HG02981 (cell line): ENCODE measurements at regions not wholly inside any gene's neighbourhood (a gene's known extent, or its start where the extent isn't known, plus 50 kb on each side); places are given as distances from the start of the nearest gene placed in this dataset.

Experiments
- ATAC-seq: cut with Tn5 transposase; IDR thresholded peaks from one replicate; pipeline ENCODE4 v1.9.1; 2021; ENCODE audit warnings: mild to moderate bottlenecking, moderate library complexity; ENCODE audit not compliant: unreplicated experiment

DNA sequence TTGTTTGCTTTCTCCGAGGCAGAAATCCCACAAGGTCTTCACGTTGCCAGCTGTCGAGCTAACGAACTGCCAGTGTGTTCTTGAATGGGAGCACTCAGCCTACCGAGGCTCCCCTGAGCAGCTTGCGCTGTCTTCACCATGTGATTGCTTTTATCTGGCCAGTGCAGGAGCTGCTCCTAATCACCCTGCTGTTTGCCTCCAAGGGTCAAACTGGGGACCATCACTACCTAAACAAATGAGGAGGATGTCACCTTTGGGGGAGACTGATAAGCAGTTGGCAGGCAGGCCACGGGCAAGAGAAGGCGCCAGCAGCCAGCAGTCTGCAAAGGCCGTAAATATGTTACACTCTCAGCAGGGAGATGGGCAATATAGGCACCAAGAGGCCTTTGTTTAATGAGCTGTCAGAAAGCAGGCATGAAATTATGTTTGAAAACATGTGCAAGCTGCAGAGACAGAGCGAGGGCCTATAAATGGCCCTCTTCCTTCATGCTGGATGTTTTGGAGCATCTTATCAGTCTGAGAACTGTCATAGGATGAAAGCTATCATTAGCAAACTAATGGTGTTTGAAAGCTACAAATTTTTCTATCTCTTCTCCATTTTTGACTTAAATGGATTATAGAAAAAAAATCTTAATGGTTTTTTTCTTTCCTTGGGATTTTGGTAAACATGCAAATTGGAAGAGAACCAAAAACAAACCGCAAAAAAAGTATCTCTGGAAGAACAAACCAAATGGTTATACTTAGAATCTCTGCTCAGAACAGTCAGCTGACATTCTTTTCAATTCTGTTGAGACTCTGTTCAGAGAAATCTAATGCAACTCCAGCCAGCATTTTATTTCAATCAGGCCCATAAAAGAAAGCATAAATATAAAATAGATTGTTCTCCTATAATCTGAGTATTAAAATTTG is 267.3 kb upstream of the NPVF start:
- ATAC-seq, result no peak

DNA sequence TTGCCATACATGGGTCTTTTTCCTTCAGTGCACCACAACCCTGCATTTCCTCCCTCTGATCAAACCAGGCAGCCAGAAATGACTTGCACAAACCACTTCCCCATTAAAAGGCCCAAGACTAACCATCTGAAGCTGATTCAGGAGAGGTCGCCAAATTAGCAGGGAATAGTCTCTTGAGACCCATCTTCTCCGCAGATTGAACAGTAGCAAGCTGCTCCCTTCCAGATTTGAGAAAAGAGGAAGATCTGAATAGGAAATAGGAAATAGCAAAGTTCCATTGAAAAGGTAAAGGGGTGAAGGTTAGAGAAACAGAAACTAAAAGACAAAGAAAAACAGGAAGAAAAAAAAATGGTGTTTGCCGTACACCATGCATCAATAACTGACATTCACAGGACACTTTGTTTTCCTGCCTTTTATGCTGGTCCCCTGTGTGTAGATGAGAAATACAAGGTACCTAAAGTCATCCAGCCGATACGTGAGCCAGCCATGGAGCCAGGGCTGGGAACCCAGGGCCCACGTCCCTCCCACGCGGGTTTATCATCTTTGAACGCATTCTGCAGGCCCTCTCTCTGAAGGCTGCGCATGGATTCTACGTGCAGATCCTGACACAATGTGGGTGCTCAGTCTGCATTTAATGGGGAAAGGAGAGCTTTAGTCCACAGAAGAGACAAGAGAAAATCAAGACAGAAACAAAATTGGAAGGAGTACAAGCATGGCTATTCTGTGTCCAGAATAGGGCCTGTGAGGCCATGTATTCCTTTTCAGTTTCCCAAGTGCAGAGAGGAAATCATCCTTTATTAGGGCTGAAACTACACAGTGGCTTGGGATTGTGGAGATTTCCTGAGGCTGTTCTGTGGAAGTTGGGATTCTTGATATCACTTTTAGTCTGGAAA is 268.4 kb upstream of the NPVF start:
- peak; percentile 82 for ATAC-seq

DNA sequence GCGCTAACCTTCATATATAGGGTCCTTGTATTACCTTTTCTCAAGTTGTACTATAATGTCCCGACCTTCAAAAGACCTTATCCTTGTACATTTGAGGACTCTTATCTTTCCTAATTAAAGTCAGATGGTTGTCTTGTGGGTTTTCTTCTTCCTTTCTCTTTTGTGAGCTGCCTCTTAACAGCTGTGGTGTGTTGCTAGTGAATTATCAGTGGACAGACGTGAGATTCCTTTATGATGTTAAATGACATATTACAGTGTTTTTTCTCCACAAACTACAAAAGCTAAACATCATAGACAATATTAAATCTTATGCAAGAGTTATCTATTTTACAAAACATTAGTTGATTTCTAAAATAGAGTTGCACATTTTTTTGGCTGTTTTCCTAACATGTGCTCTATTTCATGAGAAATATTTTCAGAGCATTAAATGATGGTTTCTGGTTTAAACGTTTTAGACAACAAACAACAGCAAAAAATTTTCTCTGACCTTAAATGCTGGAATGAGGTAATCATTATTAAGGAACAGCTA is 272.2 kb upstream of the NPVF start:
- no peak for ATAC-seq

DNA sequence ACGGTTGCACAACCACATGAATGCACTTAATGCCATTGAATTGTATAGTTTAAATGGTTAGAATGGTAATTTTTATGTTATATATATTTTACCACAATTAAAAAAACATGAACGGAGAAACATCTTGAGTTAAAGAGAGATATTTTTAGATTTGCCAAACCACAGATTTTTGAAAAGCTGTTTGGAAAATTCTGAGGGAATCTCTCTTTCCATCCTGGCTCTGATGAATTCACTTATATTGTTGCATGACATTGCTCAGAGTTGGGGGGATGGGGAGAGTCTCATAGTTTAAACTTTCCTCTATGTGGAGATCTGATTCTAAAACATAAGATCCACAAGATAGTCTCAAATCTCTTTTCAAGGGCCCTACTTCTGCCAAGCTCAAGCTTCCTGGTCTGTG is 275.0 kb upstream of the NPVF start:
- no peak for ATAC-seq

DNA sequence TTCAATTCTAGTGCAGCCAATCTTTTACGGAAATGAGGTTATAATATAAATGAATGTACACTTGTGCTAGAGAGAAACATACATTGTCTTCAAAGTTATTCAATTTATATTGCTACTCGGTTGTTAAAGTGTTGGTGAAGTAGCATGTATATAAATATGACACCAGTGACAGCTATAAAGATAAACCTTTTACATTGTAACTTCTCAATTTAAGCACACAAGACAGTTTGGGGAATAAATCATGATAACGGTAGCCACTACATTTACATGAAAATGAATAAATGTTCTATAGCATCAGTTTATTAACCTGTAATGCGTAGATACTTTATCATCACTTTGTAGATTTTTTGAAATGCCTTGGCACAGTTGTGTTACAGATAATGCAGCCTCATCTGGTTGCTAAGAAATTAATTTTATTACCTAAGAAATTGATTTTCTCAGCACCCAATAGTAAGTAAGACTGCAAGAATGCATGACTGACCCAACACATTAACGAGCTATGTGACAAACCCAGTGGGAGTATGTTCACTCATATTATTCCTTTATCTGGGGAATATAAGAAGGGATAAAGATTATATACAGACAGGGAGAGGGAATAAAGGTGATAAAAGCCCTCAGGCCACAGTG is 283.9 kb upstream of the NPVF start:
- no peak for ATAC-seq

DNA sequence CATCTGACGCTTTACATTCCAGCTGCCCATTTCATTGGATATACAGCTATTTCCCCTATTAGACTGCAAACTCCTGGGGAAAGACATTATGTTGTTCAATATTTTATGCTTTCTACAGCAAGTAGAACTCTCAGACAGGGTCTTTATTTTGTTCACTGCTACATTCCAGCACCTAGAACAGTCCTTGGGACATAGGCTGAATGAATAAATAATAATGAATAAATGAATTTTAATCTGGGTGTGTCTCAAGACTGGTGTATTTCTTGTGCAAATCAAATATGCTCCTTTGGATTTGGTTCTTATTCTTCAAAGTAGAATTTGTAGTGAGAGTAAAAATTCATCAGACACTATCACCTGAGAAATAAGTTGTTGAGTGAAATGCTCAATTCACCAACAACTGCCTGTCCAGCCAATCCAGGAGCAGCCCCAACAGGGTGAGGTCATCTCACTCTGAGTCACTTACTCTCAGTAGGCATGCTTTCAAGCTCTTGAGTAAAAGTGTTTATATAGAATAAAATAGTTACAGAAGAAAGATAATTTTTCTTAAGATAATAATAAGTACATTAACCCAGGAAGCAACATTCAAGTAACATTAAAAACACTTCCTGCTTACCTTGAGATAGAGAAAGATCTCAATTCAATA is 287.5 kb upstream of the NPVF start:
- no peak for ATAC-seq

DNA sequence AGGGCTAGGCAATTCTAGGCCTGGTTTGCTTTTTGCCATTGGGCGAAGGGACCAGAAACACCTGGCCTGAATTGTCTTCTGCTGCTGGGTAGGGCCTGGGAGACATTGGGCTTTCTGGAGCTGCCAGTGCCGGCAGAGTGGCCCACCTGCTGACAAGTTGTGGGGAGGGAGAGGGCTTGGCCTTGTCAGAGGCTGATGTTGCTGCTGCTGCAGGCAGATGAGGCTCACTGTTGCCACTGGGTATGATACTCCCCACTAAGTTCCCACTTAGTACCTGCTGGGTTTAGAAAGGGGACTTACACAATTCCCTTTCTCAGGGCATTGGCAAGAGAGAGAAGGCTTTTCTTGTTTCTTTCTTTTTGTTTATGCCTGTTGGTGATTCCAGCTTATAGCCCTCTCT is 289.6 kb upstream of the NPVF start:
- ATAC-seq, result no peak

DNA sequence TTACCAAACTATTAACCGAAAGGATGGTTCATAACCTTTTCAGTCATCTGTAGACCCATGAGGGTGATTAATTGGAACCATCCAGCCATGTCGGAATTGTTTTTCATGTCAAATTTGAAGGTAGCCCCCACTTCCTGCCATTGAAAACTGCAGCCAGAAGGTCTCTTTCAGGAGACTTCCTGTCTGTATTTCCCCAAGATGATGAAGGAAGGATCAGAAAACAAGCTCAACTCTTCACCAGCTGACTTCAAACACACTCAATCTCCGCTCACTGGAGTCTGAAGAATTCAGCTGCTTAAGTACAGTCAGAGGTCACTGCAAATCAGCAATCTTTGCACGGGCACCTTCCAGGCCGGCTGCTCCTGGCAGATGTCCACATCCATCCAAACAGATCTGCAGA is 291.7 kb upstream of the NPVF start:
- ATAC-seq, result no peak

DNA sequence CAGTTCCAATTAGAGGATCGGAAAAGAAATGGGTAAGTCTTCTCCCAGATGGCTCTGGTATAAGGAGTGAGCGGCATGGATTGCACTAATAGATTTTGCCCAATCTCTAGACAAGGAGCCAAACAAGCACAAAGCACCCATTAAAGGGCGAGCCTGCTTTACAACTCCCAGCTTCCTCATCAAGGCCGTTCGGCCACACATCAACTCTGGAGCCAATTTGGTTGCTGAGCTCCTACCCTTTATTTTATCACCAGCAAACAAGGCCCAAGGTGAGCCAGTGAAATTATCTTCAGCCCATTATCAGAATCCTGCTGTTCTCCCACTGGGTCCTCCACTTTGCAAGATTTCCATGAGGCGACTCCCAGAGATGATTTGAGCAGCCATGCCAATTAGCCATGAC is 292.2 kb upstream of the NPVF start:
- no peak for ATAC-seq

DNA sequence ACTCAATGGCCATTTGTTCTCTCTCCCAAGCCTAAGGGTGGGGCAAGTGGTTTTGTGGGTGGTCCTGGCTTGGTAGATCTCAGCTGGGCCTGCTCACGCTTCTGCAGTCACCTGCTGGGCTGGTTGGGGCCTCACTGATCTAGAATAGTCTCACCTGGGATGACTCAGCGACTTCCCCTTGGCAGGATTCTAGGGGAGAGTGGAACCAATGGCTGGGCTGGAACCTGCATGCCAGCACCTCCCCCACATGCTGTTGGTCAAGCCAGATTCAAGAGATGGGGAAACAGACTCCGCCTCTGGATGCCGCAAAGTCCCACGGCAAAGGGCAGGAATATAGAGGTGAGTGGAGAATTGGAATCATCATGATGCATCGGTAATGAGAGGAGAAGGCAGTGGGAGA is 292.9 kb upstream of the NPVF start:
- ATAC-seq, result no peak

DNA sequence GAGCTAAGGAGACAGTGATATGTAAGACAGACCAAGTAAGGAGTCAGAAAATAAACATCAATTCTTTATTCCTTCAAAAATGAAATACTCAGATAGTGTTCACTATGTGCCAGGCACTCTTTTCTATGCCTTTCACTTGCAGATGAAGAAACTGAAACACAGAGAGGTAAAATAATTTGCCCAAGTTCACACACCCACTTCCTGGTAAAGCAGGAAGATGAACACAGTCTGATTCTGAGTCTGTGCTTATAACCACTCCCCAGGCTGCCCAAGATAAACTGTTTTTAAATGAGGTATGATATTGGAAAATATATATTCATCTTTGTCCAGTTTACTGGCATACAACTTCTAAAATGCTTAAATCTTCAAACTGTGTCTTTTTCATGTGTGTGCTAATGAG is 294.4 kb upstream of the NPVF start:
- no peak for ATAC-seq

DNA sequence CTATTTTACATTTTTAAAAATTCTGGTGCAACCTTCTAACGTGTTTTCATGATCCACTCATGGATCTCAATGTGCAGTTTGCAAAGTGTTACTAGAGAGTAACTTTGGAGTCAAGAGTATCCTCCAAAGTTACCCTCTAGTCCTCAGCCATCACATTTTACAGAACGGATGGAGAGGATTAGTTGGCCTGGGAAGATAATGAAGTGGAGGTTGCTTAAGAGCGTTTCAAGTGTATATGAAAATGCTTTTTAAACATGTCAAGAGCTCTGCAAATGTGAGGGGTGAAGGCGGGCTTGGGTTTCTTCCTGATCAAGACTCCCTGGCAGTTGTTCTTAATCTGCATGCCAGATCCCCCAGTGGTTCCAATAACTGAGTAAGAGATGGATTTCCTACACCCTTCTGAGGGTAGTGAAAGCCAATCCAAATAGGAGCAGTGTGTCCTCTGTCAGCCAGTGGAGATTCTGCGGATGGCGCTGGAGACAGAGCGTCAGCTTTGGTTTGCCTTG is 299.4 kb upstream of the NPVF start:
- no peak for ATAC-seq

DNA sequence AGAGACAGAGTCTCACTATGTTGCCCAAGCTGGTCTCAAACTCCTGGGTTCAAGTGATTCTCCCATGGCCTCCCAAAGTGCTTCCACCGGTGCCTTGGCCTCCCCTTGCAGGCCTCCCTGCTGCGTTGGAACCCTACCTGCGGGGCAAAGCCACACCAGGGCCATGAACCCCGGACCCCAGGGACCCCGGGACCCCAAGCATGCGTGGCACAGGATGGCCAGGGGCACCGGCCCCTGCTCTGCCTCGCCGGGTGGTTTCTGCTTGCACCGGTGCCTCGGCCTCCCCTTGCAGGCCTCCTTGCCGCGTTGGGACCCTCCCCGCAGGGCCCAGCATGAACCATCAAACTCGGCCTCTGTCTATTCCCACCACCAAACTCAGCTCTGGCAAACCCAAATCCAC is 301.0 kb upstream of the NPVF start:
- ATAC-seq, result no peak

DNA sequence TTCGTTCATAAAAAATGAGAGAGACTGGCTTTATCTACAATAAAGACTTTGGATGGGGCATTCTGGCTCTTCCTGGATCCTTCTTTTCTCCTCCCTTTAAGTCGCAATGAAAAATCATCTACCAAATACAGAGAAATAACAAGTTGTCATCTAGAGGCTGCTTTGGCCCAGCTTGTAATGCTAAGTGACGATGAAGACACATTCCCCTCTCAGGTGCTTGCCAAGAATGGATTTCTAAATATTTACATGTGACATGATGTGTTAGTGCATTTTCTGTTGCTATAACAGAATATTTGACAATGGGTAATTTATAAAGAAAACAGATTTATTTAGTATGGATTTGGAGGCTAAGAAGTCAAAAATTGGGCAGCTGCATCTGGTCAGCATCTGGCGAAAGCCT is 308.6 kb upstream of the NPVF start:
- no peak for ATAC-seq

DNA sequence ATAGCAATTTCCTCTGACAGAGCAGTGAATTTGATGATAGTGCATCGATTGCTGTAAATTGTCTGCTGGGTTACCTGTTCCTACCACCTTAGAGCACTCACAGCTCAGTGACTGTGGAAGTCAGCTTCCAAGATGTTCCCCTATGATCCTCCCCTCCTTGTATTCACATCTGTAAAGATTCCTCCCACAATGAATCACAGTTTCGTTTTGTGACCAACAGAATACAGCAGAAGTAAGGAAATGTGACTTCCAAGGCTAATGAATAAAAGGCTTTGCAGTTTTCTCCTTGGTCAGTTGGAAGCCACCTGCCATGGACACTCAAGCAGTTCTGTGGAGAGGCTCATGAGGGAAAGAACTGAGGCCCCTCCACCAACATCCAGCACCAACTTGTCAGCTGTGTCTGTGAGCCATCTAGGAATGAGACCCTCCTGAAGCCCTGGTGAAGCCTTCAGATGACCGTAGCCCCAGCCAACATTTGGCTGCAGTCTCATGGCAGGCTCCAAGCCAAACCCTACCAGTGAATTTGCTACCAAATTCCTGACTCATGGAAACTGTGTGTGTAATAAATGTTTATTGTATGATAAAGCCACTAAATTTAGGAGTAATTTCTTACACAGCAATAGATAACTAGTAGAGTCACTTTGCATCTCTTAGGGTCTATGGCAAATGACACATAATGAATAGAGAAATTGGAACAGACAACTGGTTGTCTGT is 309.5 kb upstream of the NPVF start:
- ATAC-seq, result no peak

DNA sequence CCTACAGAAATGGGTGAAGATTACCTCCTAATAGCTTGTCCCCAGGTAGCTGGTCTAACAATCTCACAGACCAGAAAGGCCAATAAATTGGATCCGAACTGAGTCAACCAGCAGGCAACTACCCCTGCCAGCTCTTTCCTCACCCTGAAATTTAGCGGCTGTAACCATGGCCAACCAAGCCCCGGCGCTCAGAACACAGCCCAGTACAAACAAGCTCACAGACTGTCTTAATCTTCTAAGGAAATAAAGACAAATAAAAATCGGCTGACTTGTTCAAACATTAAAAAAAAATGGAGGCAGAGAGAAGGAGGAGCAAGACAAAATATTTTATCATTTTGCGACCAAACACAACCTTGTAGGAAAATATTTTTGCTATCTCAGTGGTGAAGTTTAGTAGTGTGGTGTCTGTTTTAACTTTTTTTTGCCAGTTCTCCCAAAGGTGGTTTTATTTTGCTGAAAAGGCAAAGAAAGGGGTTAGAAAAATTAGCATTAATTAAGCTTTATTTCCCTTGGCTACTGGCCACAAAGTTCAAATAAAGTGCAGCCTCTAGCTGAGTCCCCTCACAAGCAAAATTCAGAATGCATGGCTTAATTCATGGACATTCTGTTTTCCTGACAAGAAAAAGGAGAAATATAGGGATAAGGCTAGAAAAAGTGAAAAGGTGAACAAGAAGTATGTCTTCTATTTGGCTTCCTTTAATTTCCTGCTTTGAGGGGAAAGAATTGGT is 313.0 kb upstream of the NPVF start:
- no peak for ATAC-seq

DNA sequence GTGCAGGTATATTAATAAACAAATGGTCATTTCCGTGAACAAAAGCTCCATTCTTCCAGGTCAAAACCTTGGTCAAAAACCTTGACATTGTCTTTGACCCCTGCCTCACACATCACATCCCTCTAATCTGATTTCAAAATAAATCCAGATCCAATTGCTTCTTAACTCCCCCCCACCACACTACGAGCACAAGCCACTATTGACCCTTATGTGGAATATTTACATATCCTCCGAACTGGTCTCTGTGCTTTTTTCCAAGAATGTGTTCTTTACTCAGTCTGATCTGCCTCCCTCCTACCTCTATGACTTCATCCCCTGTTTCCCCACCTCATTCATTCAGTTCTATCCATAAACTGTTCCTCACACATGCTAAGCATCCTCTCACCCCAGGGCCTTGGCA is 313.6 kb upstream of the NPVF start:
- no peak for ATAC-seq

DNA sequence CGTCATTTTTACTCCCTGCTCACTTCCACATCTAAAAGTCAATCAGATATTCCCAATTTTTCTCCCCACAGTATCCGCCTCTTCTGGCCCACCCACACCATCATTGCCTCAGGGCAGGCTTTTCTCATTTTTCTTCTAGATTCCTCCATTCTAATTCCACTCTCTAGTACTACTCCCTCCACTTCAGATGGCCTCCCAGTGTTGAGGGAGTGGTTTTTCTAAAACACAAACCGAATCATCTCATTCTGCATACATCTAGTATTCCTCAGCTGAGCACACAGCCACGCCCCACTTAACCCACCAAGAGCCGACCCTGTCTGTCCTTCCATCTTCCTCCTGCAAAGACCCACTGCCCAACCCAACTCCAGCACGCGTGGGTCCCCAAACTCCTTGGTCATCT is 314.9 kb upstream of the NPVF start:
- ATAC-seq, result no peak

DNA sequence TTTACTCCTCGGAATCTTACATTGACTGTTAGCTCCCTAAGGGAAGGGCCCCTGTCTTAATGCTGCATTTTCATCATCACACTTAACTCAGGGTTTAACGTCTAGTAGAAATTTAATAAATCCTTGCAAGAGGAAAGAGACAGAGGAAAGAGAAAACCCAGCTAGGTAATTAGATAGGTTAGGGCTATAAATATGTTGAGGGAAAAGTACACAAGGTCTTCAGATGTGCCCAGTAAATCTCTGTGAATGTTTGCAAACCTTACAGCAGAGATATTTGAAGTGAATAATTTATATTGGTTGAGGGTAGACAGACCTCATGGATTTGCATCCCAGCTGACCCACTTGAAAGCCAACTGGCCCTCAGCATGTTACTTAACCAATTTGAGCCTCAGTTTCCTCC is 315.5 kb upstream of the NPVF start:
- ATAC-seq, result no peak
